ENCODE measurements at regions not wholly inside any gene's neighbourhood (a gene's known extent, or its start where the extent isn't known, plus 50 kb on each side); places are given as distances from the start of the nearest gene placed in this dataset.

DNA sequence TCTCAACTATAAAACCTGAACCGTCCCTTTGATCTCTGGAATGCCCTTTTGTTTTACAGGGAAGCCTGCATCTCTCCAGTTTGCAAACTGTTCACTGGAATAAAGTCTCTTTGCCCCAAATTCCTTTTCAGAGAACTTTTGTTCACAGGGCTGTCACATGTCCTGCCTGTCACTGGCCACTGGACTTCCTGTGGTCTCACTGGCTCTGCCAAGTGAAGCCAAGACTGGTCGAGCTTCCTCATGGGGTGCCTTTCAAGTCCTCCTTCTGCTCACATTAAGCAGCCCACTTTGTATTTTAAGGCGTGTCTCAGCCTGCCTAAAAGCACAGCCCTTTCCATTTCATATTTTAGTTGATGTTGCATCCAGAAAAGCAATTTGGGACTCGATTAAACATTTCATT, 215.7 kb downstream of the KATNAL1 start:
- DNase-seq (ENCODE audit: low spot score): no peak
- no peak overlapping the region for H3K4me3 ChIP-seq (ENCODE audit: low read depth in 1 of 3, low read length in 3 of 3)
- no peaks in the 10 kb centered on the region for H3K27me3 ChIP-seq (ENCODE audit: control insufficient read depth in 4 of 4, insufficient read depth in 4 of 4, low read length in 3 of 4)
- no peak overlapping the region for H3K9ac ChIP-seq (ENCODE audit: low read depth in 1 of 2, low read length in 2 of 2)
- H3K4me1 ChIP-seq (ENCODE audit: control insufficient read depth in 4 of 4, insufficient read depth in 4 of 4, low read length in 3 of 4): no peaks in the 10 kb centered on the region
- TF ChIP-seq JUND (IDR thresholded peaks at IDR 0.05) (no peak), TAF1 (conservative IDR thresholded peaks at IDR 0.05) (no peak), EGR1 (IDR thresholded peaks at IDR 0.05; ENCODE audit: low read depth in 2 of 2) (no peak), SP1 (IDR thresholded peaks at IDR 0.05) (no peak)
- TF ChIP-seq, protein P1, sequence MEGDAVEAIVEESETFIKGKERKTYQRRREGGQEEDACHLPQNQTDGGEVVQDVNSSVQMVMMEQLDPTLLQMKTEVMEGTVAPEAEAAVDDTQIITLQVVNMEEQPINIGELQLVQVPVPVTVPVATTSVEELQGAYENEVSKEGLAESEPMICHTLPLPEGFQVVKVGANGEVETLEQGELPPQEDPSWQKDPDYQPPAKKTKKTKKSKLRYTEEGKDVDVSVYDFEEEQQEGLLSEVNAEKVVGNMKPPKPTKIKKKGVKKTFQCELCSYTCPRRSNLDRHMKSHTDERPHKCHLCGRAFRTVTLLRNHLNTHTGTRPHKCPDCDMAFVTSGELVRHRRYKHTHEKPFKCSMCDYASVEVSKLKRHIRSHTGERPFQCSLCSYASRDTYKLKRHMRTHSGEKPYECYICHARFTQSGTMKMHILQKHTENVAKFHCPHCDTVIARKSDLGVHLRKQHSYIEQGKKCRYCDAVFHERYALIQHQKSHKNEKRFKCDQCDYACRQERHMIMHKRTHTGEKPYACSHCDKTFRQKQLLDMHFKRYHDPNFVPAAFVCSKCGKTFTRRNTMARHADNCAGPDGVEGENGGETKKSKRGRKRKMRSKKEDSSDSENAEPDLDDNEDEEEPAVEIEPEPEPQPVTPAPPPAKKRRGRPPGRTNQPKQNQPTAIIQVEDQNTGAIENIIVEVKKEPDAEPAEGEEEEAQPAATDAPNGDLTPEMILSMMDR (IDR thresholded peaks at IDR 0.05; ENCODE audit: low read depth, low read length, missing input control): no peak
- 82% methylated on average over 4 of the region's 4 CpGs for WGBS
- H3K36me3 ChIP-seq (ENCODE audit: control insufficient read depth in 4 of 4, insufficient read depth in 3 of 4, low read depth in 1 of 4, low read length in 3 of 4): no peaks in the 10 kb centered on the region
- no peaks in the 10 kb centered on the region for H3K9me3 ChIP-seq (ENCODE audit: control insufficient read depth in 4 of 4, low read length in 3 of 4)
- no peak overlapping the region for H3K27ac ChIP-seq (ENCODE audit: low read depth in 1 of 2, low read length in 2 of 2)

DNA sequence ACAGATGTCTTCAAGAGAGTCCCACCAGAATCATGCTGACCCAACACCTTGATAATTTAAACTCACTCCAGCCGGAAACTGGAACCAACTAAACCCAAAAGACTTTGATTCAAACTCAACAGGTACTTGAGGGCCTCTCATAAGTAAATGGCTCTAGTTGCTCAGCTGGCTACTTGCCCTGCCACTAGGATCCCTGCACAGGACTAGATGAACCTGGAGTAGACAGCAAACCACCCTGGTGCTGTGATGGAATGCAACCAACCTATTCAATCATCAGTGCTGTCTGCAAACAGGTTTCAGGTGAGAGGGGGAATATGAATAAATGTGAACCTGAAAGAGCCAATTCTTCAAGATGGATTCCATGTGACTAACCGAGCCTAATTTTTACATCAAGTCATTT, 216.3 kb downstream of the KATNAL1 start:
- Histone ChIP-seq H3K27me3 (ENCODE audit: control insufficient read depth in 4 of 4, insufficient read depth in 4 of 4, low read length in 3 of 4) (no peaks in the 10 kb centered on the region), H3K36me3 (ENCODE audit: control insufficient read depth in 4 of 4, insufficient read depth in 3 of 4, low read depth in 1 of 4, low read length in 3 of 4) (no peaks in the 10 kb centered on the region), H3K4me1 (ENCODE audit: control insufficient read depth in 4 of 4, insufficient read depth in 4 of 4, low read length in 3 of 4) (no peaks in the 10 kb centered on the region), H3K27ac (ENCODE audit: low read depth in 1 of 2, low read length in 2 of 2) (no peak overlapping the region), H3K9ac (ENCODE audit: low read depth in 1 of 2, low read length in 2 of 2) (no peak overlapping the region), H3K4me3 (ENCODE audit: low read depth in 1 of 3, low read length in 3 of 3) (no peak overlapping the region), H3K9me3 (ENCODE audit: control insufficient read depth in 4 of 4, low read length in 3 of 4) (no peaks in the 10 kb centered on the region)
- DNase-seq (ENCODE audit: low spot score): no peak
- WGBS: 92% methylated on average over 2 of the region's 2 CpGs
- TF ChIP-seq SP1 (IDR thresholded peaks at IDR 0.05) (no peak), HNF4A (conservative IDR thresholded peaks at IDR 0.05) (no peak), FOXA1 (IDR thresholded peaks at IDR 0.05) (no peak), EGR1 (IDR thresholded peaks at IDR 0.05; ENCODE audit: low read depth in 2 of 2) (no peak), NR2F2 (IDR thresholded peaks at IDR 0.05) (no peak), TAF1 (conservative IDR thresholded peaks at IDR 0.05) (no peak), JUND (IDR thresholded peaks at IDR 0.05) (no peak), RAD21 (IDR thresholded peaks at IDR 0.05) (no peak), YY1 (IDR thresholded peaks at IDR 0.05) (no peak)
- TF ChIP-seq, protein P2, sequence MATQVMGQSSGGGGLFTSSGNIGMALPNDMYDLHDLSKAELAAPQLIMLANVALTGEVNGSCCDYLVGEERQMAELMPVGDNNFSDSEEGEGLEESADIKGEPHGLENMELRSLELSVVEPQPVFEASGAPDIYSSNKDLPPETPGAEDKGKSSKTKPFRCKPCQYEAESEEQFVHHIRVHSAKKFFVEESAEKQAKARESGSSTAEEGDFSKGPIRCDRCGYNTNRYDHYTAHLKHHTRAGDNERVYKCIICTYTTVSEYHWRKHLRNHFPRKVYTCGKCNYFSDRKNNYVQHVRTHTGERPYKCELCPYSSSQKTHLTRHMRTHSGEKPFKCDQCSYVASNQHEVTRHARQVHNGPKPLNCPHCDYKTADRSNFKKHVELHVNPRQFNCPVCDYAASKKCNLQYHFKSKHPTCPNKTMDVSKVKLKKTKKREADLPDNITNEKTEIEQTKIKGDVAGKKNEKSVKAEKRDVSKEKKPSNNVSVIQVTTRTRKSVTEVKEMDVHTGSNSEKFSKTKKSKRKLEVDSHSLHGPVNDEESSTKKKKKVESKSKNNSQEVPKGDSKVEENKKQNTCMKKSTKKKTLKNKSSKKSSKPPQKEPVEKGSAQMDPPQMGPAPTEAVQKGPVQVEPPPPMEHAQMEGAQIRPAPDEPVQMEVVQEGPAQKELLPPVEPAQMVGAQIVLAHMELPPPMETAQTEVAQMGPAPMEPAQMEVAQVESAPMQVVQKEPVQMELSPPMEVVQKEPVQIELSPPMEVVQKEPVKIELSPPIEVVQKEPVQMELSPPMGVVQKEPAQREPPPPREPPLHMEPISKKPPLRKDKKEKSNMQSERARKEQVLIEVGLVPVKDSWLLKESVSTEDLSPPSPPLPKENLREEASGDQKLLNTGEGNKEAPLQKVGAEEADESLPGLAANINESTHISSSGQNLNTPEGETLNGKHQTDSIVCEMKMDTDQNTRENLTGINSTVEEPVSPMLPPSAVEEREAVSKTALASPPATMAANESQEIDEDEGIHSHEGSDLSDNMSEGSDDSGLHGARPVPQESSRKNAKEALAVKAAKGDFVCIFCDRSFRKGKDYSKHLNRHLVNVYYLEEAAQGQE (IDR thresholded peaks at IDR 0.05): no peak
- TF ChIP-seq, protein P1 (IDR thresholded peaks at IDR 0.05; ENCODE audit: low read depth, low read length, missing input control): no peak
- TF ChIP-seq, protein P3, sequence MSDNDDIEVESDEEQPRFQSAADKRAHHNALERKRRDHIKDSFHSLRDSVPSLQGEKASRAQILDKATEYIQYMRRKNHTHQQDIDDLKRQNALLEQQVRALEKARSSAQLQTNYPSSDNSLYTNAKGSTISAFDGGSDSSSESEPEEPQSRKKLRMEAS (IDR thresholded peaks at IDR 0.05): no peak

All from liver (tissue), 8 donors.